NT2/D1 (cell line): ENCODE measurements at regions not wholly inside any gene's neighbourhood (a gene's known extent, or its start where the extent isn't known, plus 50 kb on each side); places are given as distances from the start of the nearest gene placed in this dataset.
"Not testable (repeated sequence)": the region's sequence is repeated elsewhere in the genome, so short reads cannot be mapped to it uniquely, and the experiment has no call there.

ENCODE experiments used
- DNase-seq: peaks from one replicate; pipeline ENCODE4 v3.0.0-alpha.2; 2011; ENCODE audit warnings: low read depth, low spot score
- H3K27me3 ChIP-seq: 2 replicates; pipeline ENCODE4 v1.6.0; 2011; ENCODE audit warnings: mild to moderate bottlenecking; ENCODE audit not compliant: insufficient read length, insufficient read depth
- H3K36me3 ChIP-seq: 2 replicates; pipeline ENCODE4 v1.6.1; 2011; ENCODE audit warnings: mild to moderate bottlenecking, low read length, mixed read lengths; ENCODE audit not compliant: insufficient read depth, insufficient read length
- H3K4me1 ChIP-seq: 2 replicates; pipeline ENCODE4 v1.5.1; 2011; ENCODE audit not compliant: insufficient read depth, insufficient read length
- H3K4me3 ChIP-seq: 2 replicates; pipeline ENCODE4 v1.5.1; 2011; ENCODE audit warnings: low read depth; ENCODE audit not compliant: insufficient read length
- H3K9ac ChIP-seq: 2 replicates; pipeline ENCODE4 v1.6.0; 2011; ENCODE audit warnings: low read depth; ENCODE audit not compliant: insufficient read length
- H3K9me3 ChIP-seq: 2 replicates; pipeline ENCODE4 v1.5.1; 2011; ENCODE audit warnings: mild to moderate bottlenecking, low read length; ENCODE audit not compliant: insufficient read depth
- SUZ12 ChIP-seq: IDR thresholded peaks from 2 replicates; pipeline ENCODE4 v1.6.1; 2011; ENCODE audit not compliant: insufficient read length, insufficient read depth; ENCODE audit errors: extremely low read depth
- YY1 ChIP-seq: IDR thresholded peaks from 2 replicates; pipeline ENCODE4 v1.6.1; 2011; ENCODE audit not compliant: insufficient read length, insufficient read depth
- ZNF274 ChIP-seq: IDR thresholded peaks from 2 replicates; pipeline ENCODE4 v1.6.1; 2011; ENCODE audit warnings: mild to moderate bottlenecking, low read depth, low read length

GRCh38 chr20:30602424-30602823 is 655.0 kb upstream of the DEFB115 start:
- H3K9me3 ChIP-seq = peaks cover 15% of the 10 kb centered on the region

DNA sequence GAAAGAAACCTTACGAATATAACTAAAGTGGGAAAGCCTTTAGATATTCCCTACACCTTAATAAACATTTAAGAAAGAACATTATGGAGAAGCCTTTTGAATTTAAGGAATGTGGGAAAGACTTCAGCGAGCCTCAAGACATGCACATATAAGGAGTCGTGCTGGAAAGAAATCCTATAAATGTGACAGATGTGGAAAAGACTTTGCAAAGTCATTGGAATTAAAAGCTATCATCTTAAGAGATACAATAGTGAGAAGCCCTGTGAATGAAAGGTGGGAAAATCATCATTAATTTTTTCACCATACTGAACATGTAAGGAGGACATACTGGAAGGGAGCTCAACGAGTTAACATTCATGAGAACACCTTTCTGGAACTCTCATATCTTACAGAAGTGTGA is 650.5 kb upstream of the DEFB115 start:
- peaks cover 20% of the 10 kb centered on the region for H3K9me3 ChIP-seq
- H3K27me3 ChIP-seq = no peaks in the 10 kb centered on the region
- H3K4me1 ChIP-seq = no peaks in the 10 kb centered on the region
- H3K9ac ChIP-seq = no peak overlapping the region
- TF ChIP-seq YY1 (no peak), ZNF274 (no peak), SUZ12 (no peak)
- no peak for DNase-seq
- no peaks in the 10 kb centered on the region for H3K36me3 ChIP-seq
- no peak overlapping the region for H3K4me3 ChIP-seq

More at GRCh38 chr20:30602424-30602823, 655.0 kb upstream of the DEFB115 start:
- no peak for DNase-seq
- Histone ChIP-seq H3K36me3 (no peaks in the 10 kb centered on the region), H3K4me1 (no peaks in the 10 kb centered on the region), H3K4me3 (no peak overlapping the region), H3K27me3 (no peaks in the 10 kb centered on the region), H3K9ac (no peak overlapping the region)
- TF ChIP-seq SUZ12 (no peak), YY1 (no peak), ZNF274 (no peak)

DNA sequence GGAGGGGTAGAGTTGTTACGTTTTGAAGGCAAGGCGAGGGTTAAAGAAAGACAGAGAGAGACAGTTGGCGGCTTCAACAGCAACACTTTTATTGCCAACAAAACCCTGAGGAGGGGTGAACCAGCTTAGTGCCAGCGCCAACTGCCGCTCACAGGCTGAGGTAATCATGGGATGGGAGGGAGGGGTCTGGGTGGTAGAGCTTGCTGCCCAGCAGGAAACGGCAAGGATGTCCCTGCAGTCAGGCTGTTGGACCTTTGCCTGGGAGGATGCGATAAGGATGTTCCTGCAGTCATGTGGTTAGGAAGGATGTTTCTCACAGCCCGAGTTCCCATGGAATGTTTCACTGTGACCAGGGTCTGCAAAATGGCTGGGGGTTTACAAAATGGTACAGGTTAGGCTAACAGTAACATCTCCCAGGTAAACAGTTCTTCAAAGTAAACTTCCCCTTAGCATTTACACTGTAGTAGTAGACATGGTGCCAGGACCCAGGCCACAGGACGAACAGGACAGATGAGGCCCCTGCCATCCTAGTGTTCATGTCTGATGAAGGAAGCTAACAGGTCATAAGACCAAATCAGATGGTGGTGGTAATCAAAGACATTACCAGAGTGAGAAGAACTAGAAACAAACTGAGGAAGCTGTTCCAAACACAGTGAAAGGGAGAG is 647.3 kb upstream of the DEFB115 start:
- Histone ChIP-seq H3K9ac (no peak overlapping the region), H3K9me3 (peaks cover 20% of the 10 kb centered on the region), H3K4me1 (no peaks in the 10 kb centered on the region), H3K36me3 (no peaks in the 10 kb centered on the region), H3K4me3 (no peak overlapping the region), H3K27me3 (no peaks in the 10 kb centered on the region)
- DNase-seq = no peak
- no peak for TF ChIP-seq SUZ12
- TF ChIP-seq ZNF274 = no peak
- no peak for TF ChIP-seq YY1

DNA sequence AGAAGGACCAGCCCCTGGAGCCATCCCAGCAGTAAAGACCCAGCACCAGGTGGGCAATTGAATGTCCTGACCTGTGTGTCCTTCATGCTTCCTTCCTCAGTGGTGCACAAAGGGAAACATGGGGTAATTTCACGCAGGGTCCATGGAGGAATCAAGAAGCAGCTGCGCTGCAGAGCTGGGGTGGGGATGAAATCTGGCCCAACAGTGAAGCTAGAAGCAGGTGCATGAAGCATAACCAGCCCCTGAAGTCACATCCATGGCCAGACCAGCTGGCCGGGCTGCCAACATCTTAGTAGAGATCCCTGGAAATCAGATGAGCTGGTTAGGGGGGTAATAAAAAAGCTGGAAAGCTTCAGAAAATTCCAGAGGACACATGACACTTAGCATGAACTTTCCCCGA is 646.7 kb upstream of the DEFB115 start:
- no peaks in the 10 kb centered on the region for H3K27me3 ChIP-seq
- DNase-seq = no peak
- H3K9ac ChIP-seq = no peak overlapping the region
- no peaks in the 10 kb centered on the region for H3K4me1 ChIP-seq
- no peak for TF ChIP-seq ZNF274
- TF ChIP-seq YY1 = no peak
- TF ChIP-seq SUZ12 = no peak
- H3K9me3 ChIP-seq = peaks cover 20% of the 10 kb centered on the region
- no peaks in the 10 kb centered on the region for H3K36me3 ChIP-seq
- H3K4me3 ChIP-seq = no peak overlapping the region

- no peak for DNase-seq
- Histone ChIP-seq H3K4me3 (no peak overlapping the region), H3K9ac (no peak overlapping the region), H3K36me3 (no peaks in the 10 kb centered on the region), H3K9me3 (peaks cover 14% of the 10 kb centered on the region), H3K4me1 (no peaks in the 10 kb centered on the region), H3K27me3 (no peaks in the 10 kb centered on the region)
- TF ChIP-seq YY1 (no peak), ZNF274 (no peak), SUZ12 (no peak)
These were observed 646.1 kb upstream of the DEFB115 start for GRCh38 chr20:30611239-30611984.

- TF ChIP-seq SUZ12 (no peak), ZNF274 (no peak), YY1 (no peak)
These were observed 645.1 kb upstream of the DEFB115 start for GRCh38 chr20:30612344-30612743.

GRCh38 chr20:30621346-30621745 is 636.1 kb upstream of the DEFB115 start:
- not testable (repeated sequence) for DNase-seq

More at GRCh38 chr20:30612344-30612743, 645.1 kb upstream of the DEFB115 start:
- Histone ChIP-seq H3K4me3 (no peak overlapping the region), H3K27me3 (no peaks in the 10 kb centered on the region), H3K9ac (no peak overlapping the region), H3K4me1 (no peaks in the 10 kb centered on the region), H3K9me3 (peaks cover 5% of the 10 kb centered on the region; the same call in 1 of the 2 replicates), H3K36me3 (no peaks in the 10 kb centered on the region)
- no peak for DNase-seq

DNA sequence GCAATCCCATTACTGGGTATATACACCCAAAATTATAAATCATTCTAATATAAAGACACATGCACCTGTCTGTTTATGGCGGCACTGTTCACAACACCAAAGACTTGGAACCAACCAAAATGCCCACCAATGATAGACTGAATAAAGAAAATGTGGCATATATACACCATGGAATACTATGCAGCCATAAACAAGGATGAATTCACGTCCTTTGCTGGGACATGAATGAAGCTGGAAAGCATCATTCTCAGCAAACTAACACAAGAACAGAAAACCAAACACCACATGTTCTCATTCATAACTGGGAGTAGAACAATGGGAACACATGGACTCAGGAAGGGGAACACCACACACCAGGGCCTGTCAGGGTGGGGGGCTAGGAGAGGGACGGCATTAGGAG is 633.2 kb upstream of the DEFB115 start:
- H3K27me3 ChIP-seq, H3K9ac ChIP-seq, H3K9me3 ChIP-seq, DNase-seq, H3K36me3 ChIP-seq, H3K4me1 ChIP-seq, H3K4me3 ChIP-seq: not testable (repeated sequence)

More at GRCh38 chr20:30621346-30621745, 636.1 kb upstream of the DEFB115 start:
- H3K9ac ChIP-seq, H3K4me3 ChIP-seq, H3K36me3 ChIP-seq, H3K9me3 ChIP-seq, H3K27me3 ChIP-seq, H3K4me1 ChIP-seq: not testable (repeated sequence)

DNA sequence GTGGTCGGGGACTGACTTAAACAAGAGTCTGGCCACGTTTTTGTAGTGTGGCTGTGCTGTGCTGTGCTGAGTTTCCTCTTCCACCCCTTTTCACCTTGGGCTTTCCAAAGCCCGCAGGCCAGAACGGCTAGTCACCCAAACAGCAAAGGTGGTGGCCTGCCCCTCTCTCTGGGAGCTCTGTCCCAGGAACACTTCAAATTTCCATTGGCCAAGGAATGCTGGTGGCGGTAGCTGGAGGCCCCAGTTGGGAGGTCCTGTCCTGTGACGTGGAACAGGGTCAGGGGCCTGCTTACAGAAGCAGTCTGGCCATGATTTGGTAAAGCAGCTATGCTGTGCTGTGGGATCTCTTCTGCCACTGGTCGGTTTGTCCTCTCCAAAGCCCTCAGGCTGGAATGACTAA is 628.1 kb upstream of the DEFB115 start:
- DNase-seq, H3K4me3 ChIP-seq: not testable (repeated sequence)

More for the DNA sequence above, 628.1 kb upstream of the DEFB115 start:
- H3K9ac ChIP-seq, H3K9me3 ChIP-seq, H3K36me3 ChIP-seq, H3K4me1 ChIP-seq, H3K27me3 ChIP-seq: not testable (repeated sequence)
